Suppressor macrophage treated with lipopolysaccharide for 4 hours (primary cell): ENCODE measurements at regions not wholly inside any gene's neighbourhood (a gene's known extent, or its start where the extent isn't known, plus 50 kb on each side); places are given as distances from the start of the nearest gene placed in this dataset.
"Not testable (repeated sequence)": the region's sequence is repeated elsewhere in the genome, so short reads cannot be mapped to it uniquely, and the experiment has no call there.

ENCODE experiments used
- DNase-seq: peaks from one replicate; pipeline ENCODE4 v3.0.0-alpha.2; 2020

DNA sequence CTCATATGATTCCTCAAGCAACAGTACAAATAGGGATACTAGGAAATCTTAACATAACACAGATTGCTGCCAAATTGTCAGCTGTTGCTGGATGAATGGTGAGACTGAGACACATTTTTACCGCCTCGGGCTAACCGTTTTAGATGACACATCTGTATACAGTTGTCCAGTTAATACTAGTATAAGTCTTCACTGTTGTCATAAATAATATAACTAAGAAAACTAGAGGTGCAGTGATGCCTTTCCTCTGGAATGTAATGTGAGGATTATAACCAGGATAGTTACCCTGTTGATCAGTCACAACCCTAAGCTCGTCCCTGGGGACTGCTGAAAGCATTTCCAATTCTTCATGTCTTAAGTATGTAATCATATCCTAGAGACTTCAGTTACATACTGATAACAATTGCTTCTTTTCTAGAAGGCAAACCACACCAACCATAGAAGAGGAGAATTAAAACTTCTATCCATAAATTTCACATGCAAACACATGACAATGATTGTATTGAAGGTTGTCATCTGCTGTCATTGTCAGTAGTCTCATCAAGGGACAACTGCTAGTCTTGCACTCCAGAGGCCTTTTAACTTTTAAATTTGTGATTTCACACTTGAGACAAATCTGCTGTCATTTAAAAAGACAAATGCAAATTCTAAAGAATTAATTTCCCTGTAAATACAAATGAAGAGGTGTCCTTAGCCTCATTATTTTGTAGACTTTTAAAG, 100.4 kb upstream of the SEMA3D start:
- DNase-seq, result no peak

DNA sequence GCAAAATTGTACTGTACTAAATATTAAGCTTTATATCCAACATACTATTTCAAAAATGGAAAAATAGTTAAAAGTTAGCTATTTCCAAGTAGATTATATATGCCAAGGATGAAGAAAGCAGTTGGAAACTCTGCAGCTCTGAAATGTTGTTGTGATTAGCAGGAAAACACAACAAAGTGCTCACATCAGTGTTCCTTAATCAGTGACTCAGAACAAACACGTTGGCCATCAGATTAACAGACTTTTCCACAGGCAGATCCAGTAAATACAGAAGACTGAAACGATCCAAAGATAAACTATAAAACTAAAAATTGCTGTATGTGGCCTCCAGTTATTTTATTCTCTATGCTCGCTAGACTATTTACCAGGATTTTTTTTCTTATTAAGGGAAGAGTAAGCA, 99.6 kb upstream of the SEMA3D start:
- no peak for DNase-seq

GRCh38 chr7:85285527-85285926, 98.7 kb upstream of the SEMA3D start:
- DNase-seq, result no peak

DNA sequence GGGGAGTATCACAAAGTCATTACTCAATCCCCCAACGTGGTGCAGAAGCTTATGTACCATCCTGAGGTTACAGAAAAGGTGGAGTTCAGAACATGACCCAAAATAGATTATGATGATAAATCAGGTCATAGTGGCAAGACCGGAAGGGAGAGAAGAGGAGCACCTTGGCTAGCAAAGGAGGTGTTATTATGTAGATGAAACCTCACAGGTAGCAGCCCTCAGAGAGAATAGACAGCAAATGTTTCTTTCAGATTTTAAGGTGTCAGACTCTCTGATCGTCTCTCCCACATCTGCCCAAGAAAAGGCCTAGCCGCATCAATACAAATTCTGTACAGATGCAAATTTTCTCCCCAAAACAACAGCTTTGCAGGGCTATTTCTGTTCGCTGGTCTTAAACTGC, 88.3 kb upstream of the SEMA3D start:
- no peak for DNase-seq

DNA sequence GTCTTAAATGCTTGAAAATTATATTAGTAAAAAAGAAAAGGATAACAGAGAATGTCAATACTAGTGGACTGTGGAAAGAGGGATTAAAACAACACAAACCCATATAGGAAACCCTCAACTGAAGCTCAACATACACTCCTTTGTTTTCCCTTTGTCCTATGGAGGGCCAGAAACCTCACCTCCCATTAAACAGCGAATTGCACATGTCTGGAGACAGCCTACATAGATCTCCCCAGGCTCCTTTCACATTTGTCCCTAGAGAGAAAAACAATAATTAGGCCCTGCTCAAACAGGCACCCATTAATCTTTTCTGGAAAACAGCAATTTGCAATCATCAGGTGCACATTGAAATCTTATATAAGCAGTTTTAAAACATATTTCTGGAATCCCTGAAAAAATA, 87.6 kb upstream of the SEMA3D start:
- no peak for DNase-seq

DNA sequence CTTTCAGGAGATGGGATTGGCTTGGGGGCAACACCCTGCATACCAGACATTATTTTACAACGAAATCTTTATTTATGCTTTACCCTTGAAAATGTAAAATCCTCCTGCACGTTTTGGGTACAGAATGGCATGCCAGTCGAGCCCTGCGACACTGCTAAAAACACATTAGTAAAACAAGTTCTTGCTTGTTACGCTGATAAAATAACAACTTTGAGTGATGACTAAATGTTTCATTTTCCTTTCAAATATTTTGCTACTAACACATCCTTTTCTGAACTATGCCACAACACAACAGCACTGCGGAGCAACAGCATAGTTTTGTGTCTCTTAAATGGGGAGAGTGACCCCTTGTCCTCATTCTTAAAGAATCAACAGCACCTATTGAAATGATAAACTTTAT, 76.0 kb upstream of the SEMA3D start:
- DNase-seq, result no peak

DNA sequence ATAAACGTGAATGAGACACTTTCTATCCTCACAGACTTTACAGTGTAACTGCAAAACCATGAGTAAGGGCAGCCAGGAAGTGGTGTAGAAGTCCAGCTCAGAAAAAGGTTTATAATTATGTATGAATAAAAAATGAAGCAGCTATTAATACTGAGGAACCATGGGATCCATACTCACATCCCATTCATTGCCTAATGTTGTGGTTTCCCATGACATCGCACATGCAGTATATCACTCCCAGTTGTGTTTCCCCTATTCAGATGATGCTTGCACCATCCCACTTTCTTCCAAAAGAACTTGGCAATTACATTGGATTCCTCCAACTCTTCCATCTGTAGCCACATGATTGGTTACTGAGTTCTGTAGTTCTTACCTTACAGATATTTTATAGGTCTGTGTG, 74.5 kb upstream of the SEMA3D start:
- peak; percentile 38 for DNase-seq

DNA sequence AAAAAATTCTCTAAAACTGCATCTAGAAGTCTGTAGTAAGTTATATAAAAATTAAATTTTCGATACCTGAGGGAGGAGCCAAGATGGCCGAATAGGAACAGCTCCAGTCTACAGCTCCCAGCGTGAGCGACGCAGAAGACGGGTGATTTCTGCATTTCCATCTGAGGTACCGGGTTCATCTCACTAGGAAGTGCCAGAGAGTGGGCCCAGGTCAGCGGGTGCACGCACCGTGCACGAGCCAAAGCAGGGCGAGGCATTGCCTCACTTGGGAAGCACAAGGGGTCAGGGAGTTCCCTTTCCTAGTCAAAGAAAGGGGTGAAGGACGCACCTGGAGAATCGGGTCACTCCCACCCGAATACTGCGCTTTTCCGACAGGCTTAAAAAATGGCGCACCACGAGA, 62.9 kb upstream of the SEMA3D start:
- not testable (repeated sequence) for DNase-seq

DNA sequence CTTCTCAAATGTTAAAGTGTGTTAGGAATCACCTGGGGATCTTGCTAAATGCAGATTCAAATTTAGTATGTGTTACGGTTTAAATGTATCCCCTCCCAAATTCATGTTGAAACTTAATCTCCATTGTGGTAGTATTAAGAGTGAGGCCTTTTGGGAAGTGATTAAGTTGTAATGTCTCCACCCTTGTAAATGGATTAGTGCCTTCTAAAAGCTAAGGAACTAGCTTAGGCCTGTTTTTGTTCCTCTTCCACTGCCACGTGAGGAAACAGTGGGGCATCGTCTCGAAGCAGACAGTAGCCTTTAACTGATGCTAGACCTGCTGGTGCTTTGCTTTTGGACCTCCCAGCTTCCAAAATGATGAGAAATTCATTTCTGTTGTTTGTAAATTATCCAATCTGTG, 52.3 kb upstream of the SEMA3D start:
- no peak for DNase-seq

DNA sequence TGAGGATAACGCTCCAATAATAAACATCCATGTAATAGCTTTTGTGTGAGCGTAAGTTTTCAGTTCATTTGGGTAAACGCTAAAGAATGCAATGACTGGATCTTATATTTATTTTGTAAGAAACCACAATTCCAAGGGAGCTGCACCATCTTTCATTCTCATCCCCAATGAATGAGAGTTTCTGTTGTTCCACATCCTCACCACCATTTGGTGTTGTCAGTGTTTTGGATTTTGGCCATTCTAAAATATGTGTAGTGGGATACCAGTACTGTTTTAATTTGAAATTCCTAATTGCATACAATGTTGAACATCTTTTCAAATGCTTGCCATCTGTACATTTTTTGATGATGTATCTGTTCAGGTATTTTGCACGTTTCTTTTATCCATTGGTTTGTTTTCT, 50.9 kb upstream of the SEMA3D start:
- DNase-seq, result no peak
